Heart right ventricle (tissue), 16 donors: ENCODE measurements at regions not wholly inside any gene's neighbourhood (a gene's known extent, or its start where the extent isn't known, plus 50 kb on each side); places are given as distances from the start of the nearest gene placed in this dataset.

Source experiments
- ATAC-seq, 8 donors: fragments of 200-7000 bp; cut with Tn5 transposase; one replicate each; pipeline ENCODE4 v1.9.1; 2020; ENCODE audit warnings: mild to moderate bottlenecking in 8 of 8, moderate library complexity in 8 of 8, moderate number of reproducible peaks in 1 of 8
- DNase-seq, 2 donors: peaks; one replicate each; pipeline ENCODE4 v3.0.0-alpha.2; 2020
- H3K27ac ChIP-seq, 10 donors: fragments of 200-600 bp; sonication (generic) in 2 of 10; one replicate each; pipeline versions ENCODE4 v1.5.0 to v1.8.0; 2020 to 2022; ENCODE audit warnings: mild to moderate bottlenecking in 3 of 10
- H3K27me3 ChIP-seq, 7 donors: fragments of 200-600 bp; one replicate each; pipeline ENCODE4 v1.8.0; 2021 to 2022; ENCODE audit warnings: mild to moderate bottlenecking in 2 of 7
- H3K36me3 ChIP-seq, 9 donors: fragments of 200-600 bp; sonication (generic) in 1 of 9; one replicate each; pipeline versions ENCODE4 v1.5.0 to v1.8.0; 2020 to 2022; ENCODE audit warnings: mild to moderate bottlenecking in 2 of 9
- H3K4me1 ChIP-seq, 9 donors: fragments of 200-600 bp; sonication (generic) in 1 of 9; one replicate each; pipeline versions ENCODE4 v1.5.0 to v1.8.0; 2020 to 2022; ENCODE audit warnings: mild to moderate bottlenecking in 4 of 9
- H3K4me3 ChIP-seq, 10 donors: fragments of 200-600 bp; sonication (generic) in 2 of 10; one replicate each; pipeline versions ENCODE4 v1.5.0 to v1.8.0; 2020 to 2022; ENCODE audit warnings: mild to moderate bottlenecking in 7 of 10, moderate library complexity in 2 of 10
- H3K9me3 ChIP-seq, 11 donors: fragments of 200-600 bp in 10 of 11; sonication (generic) in 2 of 11; one replicate each; pipeline versions ENCODE4 v1.5.0 to v1.8.0; 2013 to 2022; ENCODE audit warnings: mild to moderate bottlenecking in 2 of 11, control low read depth in 1 of 11, moderate library complexity in 1 of 11
- CTCF ChIP-seq, 9 donors: fragments of 200-600 bp; sonication (generic) in 2 of 9; IDR thresholded peaks; one replicate each; pipeline versions ENCODE4 v1.5.0 to v1.8.0; 2021 to 2022; ENCODE audit warnings: antibody characterized with exemption in 9 of 9, mild to moderate bottlenecking in 5 of 9, moderate library complexity in 1 of 9
- WGBS, 2 donors: extraction: QIAGEN DNeasy Blood & Tissue Kit; methylation state at CpG; one replicate each; pipeline ENCODE4 v1.1.7; 2013; ENCODE audit warnings: inconsistent platforms in 1 of 2; 5-methylcytosine and 5-hydroxymethylcytosine counted together
- intact Hi-C, 10 donors: fragments of 100-400 bp; cut with DNase I; formaldehyde crosslinking; loops; one replicate each; pipeline versions ENCODE4 v1.11.1 to v1.14.2; 2022
- donor health status: Arrhythmogenic right ventricular cardiomyopathy.
- donor health status: ischemic (EF 13 %, LVEDD 7.1; RV severe dilation, severe dysfunction).
- donor health status: healthy with polysubstance abuse.
- donor health status: DM: no; HTN: yes; CAD: no.
- donor health status: DM: no; HTN: no; CAD: no.
- donor health status: ischemic (EF 25% LVEDD 6.9; RV normal size, moderate dysfunction).
- donor health status: ischemic (EF 25% LVEDD 5.7; RV mildly dilated, moderate dysfunction).
- donor health status: healthy.
- donor health status: DM: yes; HTN: yes; CAD: no.
- donor health status: Ischemic cardiomyopathy.
- donor health status: ischemic (EF 35%, LVEDD 5.7; RV mildly dilated, moderate dysfunction).
- donor health status: nonischemic (EF 11% LVEDD 7.7; RV severe dilation, severe dysfunction).
- donor health status: DM: yes; HTN: yes; CAD: no.
- donor health status: PGD.
- donor health status: ischemic (EF 29% LVEDD 5.4; RV normal size, mild dysfunction).
- donor health status: nonischemic (EF 23%, LVEDD 6.1; RV moderate dilation, normal function).

GRCh38 chrX:27924718-27925117 is 56.5 kb downstream of the DCAF8L1 start:
- DNase-seq (no peak), ATAC-seq (no peak)
- intact Hi-C loops: no loop called here
- Histone ChIP-seq H3K27ac (no peak overlapping the region), H3K27me3 (no peaks in the 10 kb centered on the region), H3K9me3 (no peaks in the 10 kb centered on the region), H3K4me1 (no peaks in the 10 kb centered on the region), H3K4me3 (no peak overlapping the region), H3K36me3 (no peaks in the 10 kb centered on the region)
- no peak for TF ChIP-seq CTCF (IDR thresholded peaks at IDR 0.05)

- no peak for DNase-seq
- Histone ChIP-seq H3K4me1 (no peaks in the 10 kb centered on the region), H3K4me3 (no peak overlapping the region), H3K27me3 (no peaks in the 10 kb centered on the region), H3K9me3 (no peaks in the 10 kb centered on the region), H3K36me3 (no peaks in the 10 kb centered on the region), H3K27ac (no peak overlapping the region)
- 88 to 91% methylated on average over 4 of the region's 4 CpGs for WGBS, 2 donors
- ATAC-seq: no peak
- intact Hi-C loops: no loop called here
- no peak for TF ChIP-seq CTCF (IDR thresholded peaks at IDR 0.05)
These were observed 57.0 kb downstream of the DCAF8L1 start for GRCh38 chrX:27924261-27924660.

- WGBS, 2 donors: 68 to 70% methylated on average over 3 of the region's 3 CpGs
- no peak for DNase-seq
- H3K4me3 ChIP-seq: no peak overlapping the region
- intact Hi-C loops: no loop called here
- no peak for ATAC-seq
- H3K36me3 ChIP-seq: no peaks in the 10 kb centered on the region
- TF ChIP-seq CTCF (IDR thresholded peaks at IDR 0.05): peak in 2 of 9 donors; percentile 14 to 22
- no peaks in the 10 kb centered on the region for H3K27me3 ChIP-seq
- H3K9me3 ChIP-seq: no peaks in the 10 kb centered on the region
- H3K4me1 ChIP-seq: no peaks in the 10 kb centered on the region
- H3K27ac ChIP-seq: no peak overlapping the region
These were observed 62.5 kb downstream of the DCAF8L1 start for GRCh38 chrX:27918799-27919198.

GRCh38 chrX:27917713-27918500 is 63.3 kb downstream of the DCAF8L1 start:
- intact Hi-C loops: no loop called here

More at GRCh38 chrX:27917713-27918500, 63.3 kb downstream of the DCAF8L1 start:
- H3K36me3 ChIP-seq: no peaks in the 10 kb centered on the region
- no peaks in the 10 kb centered on the region for H3K9me3 ChIP-seq
- 86 to 89% methylated on average over 6 of the region's 6 CpGs for WGBS, 2 donors
- H3K4me3 ChIP-seq: no peak overlapping the region
- H3K4me1 ChIP-seq: no peaks in the 10 kb centered on the region
- H3K27ac ChIP-seq: no peak overlapping the region
- no peak for DNase-seq
- no peak for ATAC-seq
- no peak for TF ChIP-seq CTCF (IDR thresholded peaks at IDR 0.05)
- H3K27me3 ChIP-seq: no peaks in the 10 kb centered on the region
